A549 (cell line): ENCODE measurements at regions not wholly inside any gene's neighbourhood (a gene's known extent, or its start where the extent isn't known, plus 50 kb on each side); places are given as distances from the start of the nearest gene placed in this dataset.

Experiments
- ATAC-seq, 2 experiments: fragments of 200-7000 bp in 1 of 2; fragments of >200 bp in 1 of 2; cut with Nextera tagmentation in 1 of 2; cut with Tn5 transposase in 1 of 2; 3 replicates each; pipeline versions ENCODE4 v1.8.0 to v1.9.1; 2018 to 2020; ENCODE audit warnings: mild to moderate bottlenecking in 1 of 2, moderate library complexity in 1 of 2
- CTCF ChIA-PET: fragments of 300-600 bp; sonication (Branson Sonifier 250); formaldehyde crosslinking; extraction: SDS; loops from one replicate; lab custom pipeline; 2021; ENCODE audit warnings: antibody characterized with exemption, inconsistent platforms; lab: Yijun Ruan, JAX
- POLR2A ChIA-PET: fragments of 350-600 bp; formaldehyde crosslinking; extraction: SDS; loops from one replicate; lab custom pipeline; 2021; ENCODE audit warnings: antibody characterized with exemption, inconsistent platforms; lab: Yijun Ruan, JAX
- DNase-seq, 2 experiments: peaks; one replicate each; pipeline versions ENCODE4 v3.0.0 to v3.0.0-alpha.2; 2011 to 2016; ENCODE audit warnings: low read depth in 1 of 2, low spot score in 1 of 2
- FAIRE-seq: peaks from 2 replicates; lab custom pipeline; 2011; peaks lifted over from hg19 to GRCh38; lab: Jason Lieb, UNC
- H3K27ac ChIP-seq, 2 experiments: fragments of >200 bp; sonication (Bioruptor Twin); formaldehyde crosslinking; 3 replicates each; pipeline ENCODE4 v1.5.1; 2016 to 2017
- H3K4me1 ChIP-seq: fragments of >200 bp; sonication (Bioruptor Twin); formaldehyde crosslinking; 3 replicates; pipeline ENCODE4 v1.6.1; 2016
- H3K4me2 ChIP-seq: fragments of >200 bp; sonication (Bioruptor Twin); formaldehyde crosslinking; 3 replicates; pipeline ENCODE4 v1.6.1; 2016
- H3K4me3 ChIP-seq: fragments of >200 bp; sonication (Bioruptor Twin); formaldehyde crosslinking; 3 replicates; pipeline ENCODE4 v1.5.1; 2016
- H3K9me3 ChIP-seq: fragments of >200 bp; sonication (Bioruptor Twin); formaldehyde crosslinking; 3 replicates; pipeline ENCODE4 v1.6.1; 2016
- BCL3 ChIP-seq: fragments of >200 bp; sonication (Bioruptor Twin); formaldehyde crosslinking; IDR thresholded peaks from 3 replicates; pipeline ENCODE4 v1.6.1; 2016
- CBX8 ChIP-seq: fragments of 200-600 bp; sonication (generic); IDR thresholded peaks from 2 replicates; pipeline ENCODE4 v1.6.1; 2016
- CTCF ChIP-seq: fragments of >200 bp; sonication (Bioruptor Twin); formaldehyde crosslinking; IDR thresholded peaks from 3 replicates; pipeline ENCODE4 v1.5.1; 2016
- EHF ChIP-seq: fragments of 250-450 bp; sonication (Bioruptor Pico); IDR thresholded peaks from 2 replicates; pipeline ENCODE4 v1.5.0; 2020; ENCODE audit warnings: mild to moderate bottlenecking
- HES2 ChIP-seq: fragments of >200 bp; sonication (Bioruptor Twin); formaldehyde crosslinking; IDR thresholded peaks from 2 replicates; pipeline ENCODE4 v1.6.1; 2016
- HOXA7 ChIP-seq: fragments of 250-450 bp; sonication (Bioruptor Pico); IDR thresholded peaks from 2 replicates; pipeline ENCODE4 v1.5.0; 2020; ENCODE audit warnings: mild to moderate bottlenecking, moderate library complexity
- HOXB5 ChIP-seq: fragments of 250-450 bp; sonication (Bioruptor Pico); IDR thresholded peaks from 2 replicates; pipeline ENCODE4 v1.5.0; 2020; ENCODE audit warnings: mild to moderate bottlenecking, moderate library complexity
- MAFK ChIP-seq: fragments of 450-650 bp; IDR thresholded peaks from 2 replicates; pipeline ENCODE4 v1.6.1; 2014; ENCODE audit not compliant: partially characterized antibody
- MAX ChIP-seq: IDR thresholded peaks from 2 replicates; pipeline ENCODE4 v1.6.1; 2012
- MAZ ChIP-seq: fragments of 150-350 bp; IDR thresholded peaks from 2 replicates; pipeline ENCODE4 v1.6.1; 2014; ENCODE audit warnings: antibody characterized with exemption, low read depth, low read length, borderline replicate concordance
- MYC ChIP-seq: IDR thresholded peaks from 2 replicates; pipeline ENCODE4 v1.6.1; 2012; ENCODE audit warnings: mild to moderate bottlenecking, inconsistent platforms, low read length, improper control_type of control experiment, borderline replicate concordance
- NFE2L2 ChIP-seq: fragments of 150-350 bp; conservative IDR thresholded peaks from 2 replicates; pipeline ENCODE4 v1.6.1; 2014; ENCODE audit warnings: low read length
- POLR2A ChIP-seq: IDR thresholded peaks from 2 replicates; pipeline ENCODE4 v1.6.1; 2012; ENCODE audit warnings: mild to moderate bottlenecking, low read length
- RARB ChIP-seq: fragments of 250-450 bp; sonication (Bioruptor Pico); IDR thresholded peaks from 2 replicates; pipeline ENCODE4 v1.8.0; 2021; ENCODE audit warnings: mild to moderate bottlenecking, moderate library complexity
- SMC3 ChIP-seq: fragments of >200 bp; sonication (Bioruptor Twin); formaldehyde crosslinking; IDR thresholded peaks from 3 replicates; pipeline ENCODE4 v1.6.1; 2018; ENCODE audit warnings: inconsistent platforms
- TP53 ChIP-seq: fragments of 250-450 bp; sonication (Bioruptor Pico); IDR thresholded peaks from 2 replicates; pipeline ENCODE4 v1.5.0; 2021; ENCODE audit warnings: mild to moderate bottlenecking, moderate library complexity
- ZNF302 ChIP-seq: fragments of 250-450 bp; sonication (Bioruptor Pico); IDR thresholded peaks from 2 replicates; pipeline ENCODE4 v1.9.0; 2021; ENCODE audit warnings: inconsistent platforms, mild to moderate bottlenecking, moderate library complexity
- WGBS: methylation state at CpG from one replicate; pipeline ENCODE4 v1.1.6; 2017; ENCODE audit errors: missing lambda C conversion rate; 5-methylcytosine and 5-hydroxymethylcytosine counted together

- Histone ChIP-seq H3K27ac (no peak overlapping the region), H3K9me3 (peaks cover 5% of the 10 kb centered on the region; the same call in 1 of the 3 replicates), H3K4me3 (no peak overlapping the region), H3K4me2 (no peak overlapping the region)
- WGBS: 9% methylated on average over 4 of the region's 10 CpGs
- no peak for FAIRE-seq
- TF ChIP-seq MAX (no peak), MYC (no peak), TP53 (CRISPR knock-in tag) (no peak), POLR2A (no peak), RARB (CRISPR knock-in tag) (no peak), HES2 (no peak), HOXA7 (no peak), SMC3 (no peak), MAZ (no peak), NFE2L2 (no peak), BCL3 (no peak)
- TF ChIP-seq, all 56 proteins: peak for 0
- ChIA-PET POLR2A (no interaction called here), CTCF (no interaction called here)
- H3K4me1 ChIP-seq: no peaks in the 10 kb centered on the region
- DNase-seq: no peak
- no peak for ATAC-seq
Measured at GRCh38 chr16:35147556-35148504, 1688.4 kb downstream of the TP53TG3F start.

GRCh38 chr16:35148748-35149147 is 1689.3 kb downstream of the TP53TG3F start:
- DNase-seq: no peak
- Histone ChIP-seq H3K27ac (no peak overlapping the region), H3K4me2 (no peak overlapping the region), H3K4me3 (no peak overlapping the region), H3K9me3 (peaks cover 5% of the 10 kb centered on the region; the same call in 1 of the 3 replicates), H3K4me1 (no peaks in the 10 kb centered on the region)
- no peak for TF ChIP-seq CTCF
- TF ChIP-seq HOXB5 (CRISPR knock-in tag): no peak
- 4% methylated on average over 3 of the region's 3 CpGs for WGBS
- no peak for FAIRE-seq
- no peak for ATAC-seq
- ChIA-PET POLR2A (no interaction called here), CTCF (no interaction called here)

- TF ChIP-seq NFE2L2: no peak
- TF ChIP-seq CBX8: no peak
- TF ChIP-seq ZNF302 (CRISPR knock-in tag): no peak
- TF ChIP-seq MAFK: no peak
- TF ChIP-seq SMC3: no peak
- no peak for TF ChIP-seq EHF (CRISPR knock-in tag)
- no peak for TF ChIP-seq TP53 (CRISPR knock-in tag)
- Histone ChIP-seq H3K9me3 (peaks cover 3% of the 10 kb centered on the region; the same call in 1 of the 3 replicates), H3K4me2 (no peak overlapping the region), H3K4me1 (no peaks in the 10 kb centered on the region), H3K4me3 (no peak overlapping the region), H3K27ac (no peak overlapping the region)
- ChIA-PET POLR2A (no interaction called here), CTCF (no interaction called here)
- FAIRE-seq: no peak
- no peak for ATAC-seq
- 8% methylated on average over 2 of the region's 3 CpGs for WGBS
- DNase-seq: no peak
Measured at GRCh38 chr16:35149550-35149949, 1690.1 kb downstream of the TP53TG3F start.
